GM18505 (cell line): ENCODE measurements at regions not wholly inside any gene's neighbourhood (a gene's known extent, or its start where the extent isn't known, plus 50 kb on each side); places are given as distances from the start of the nearest gene placed in this dataset.

Source experiments
- ATAC-seq: cut with Tn5 transposase; IDR thresholded peaks from one replicate; pipeline ENCODE4 v1.9.1; 2021; ENCODE audit not compliant: unreplicated experiment
- POLR2A ChIP-seq: IDR thresholded peaks from 4 replicates; pipeline ENCODE4 v1.6.1; 2011; ENCODE audit warnings: borderline replicate concordance; ENCODE audit not compliant: insufficient read depth, insufficient read length; ENCODE audit errors: extremely low read depth

DNA sequence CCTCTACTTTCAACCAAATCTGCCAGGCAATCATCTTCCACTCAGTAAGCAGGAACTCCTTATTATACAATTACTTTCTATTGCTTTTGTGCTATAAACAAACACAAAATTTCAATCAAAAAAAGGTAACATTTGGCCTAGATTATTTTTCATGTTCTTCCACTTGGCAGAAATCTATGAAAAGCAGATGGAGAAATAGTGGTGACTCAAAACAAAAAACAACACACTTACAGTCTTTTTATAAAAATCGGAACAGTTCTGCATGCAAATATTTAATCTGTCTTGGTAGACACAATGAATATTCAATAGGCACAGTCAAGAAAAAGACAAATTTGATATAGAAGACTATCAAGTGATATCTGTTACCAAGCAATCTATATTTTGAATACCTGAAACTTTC, 376.8 kb downstream of the RPS29 start:
- no peak for TF ChIP-seq POLR2A
- ATAC-seq = no peak

DNA sequence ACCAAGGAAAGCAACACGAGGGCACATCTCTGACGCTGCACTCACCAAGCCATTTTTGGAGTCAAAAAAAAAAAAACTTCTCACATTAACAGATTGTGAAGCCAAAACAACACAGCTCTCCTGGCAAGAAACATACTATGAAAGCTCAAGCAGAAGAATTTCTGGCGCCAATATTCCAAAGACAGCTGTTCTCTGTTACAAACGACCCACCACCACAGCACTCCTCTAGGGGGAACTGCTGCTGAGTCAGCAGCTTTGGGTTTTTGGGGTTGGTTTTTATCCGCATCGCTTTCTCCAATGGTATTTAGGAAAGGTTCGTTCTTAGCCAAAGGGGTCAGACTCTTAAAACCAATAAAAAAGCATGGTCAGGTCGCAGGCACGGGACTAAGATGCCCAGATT, 379.4 kb downstream of the RPS29 start:
- ATAC-seq = no peak

DNA sequence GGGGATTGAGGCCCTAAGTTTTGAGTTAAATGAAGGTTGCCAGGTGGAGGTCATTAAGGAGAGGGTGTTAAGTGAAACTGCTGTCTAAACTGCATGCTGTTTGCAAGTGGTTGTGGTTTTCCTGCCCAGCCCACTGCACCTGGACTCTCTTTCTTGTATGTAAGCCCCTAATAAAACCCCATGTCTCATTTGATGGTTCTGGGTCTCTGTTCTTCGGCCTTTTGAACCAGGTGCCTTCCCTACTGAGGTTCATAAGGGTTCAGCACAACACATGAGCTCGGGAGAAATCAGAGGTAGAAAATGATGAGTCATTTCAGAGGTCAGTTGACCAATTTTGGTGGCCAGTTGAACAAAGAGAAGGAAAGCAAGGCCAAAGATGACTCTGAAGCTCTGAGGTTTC, 382.5 kb downstream of the RPS29 start:
- no peak for ATAC-seq
- no peak for TF ChIP-seq POLR2A

More for the DNA sequence above, 379.4 kb downstream of the RPS29 start:
- no peak for TF ChIP-seq POLR2A

DNA sequence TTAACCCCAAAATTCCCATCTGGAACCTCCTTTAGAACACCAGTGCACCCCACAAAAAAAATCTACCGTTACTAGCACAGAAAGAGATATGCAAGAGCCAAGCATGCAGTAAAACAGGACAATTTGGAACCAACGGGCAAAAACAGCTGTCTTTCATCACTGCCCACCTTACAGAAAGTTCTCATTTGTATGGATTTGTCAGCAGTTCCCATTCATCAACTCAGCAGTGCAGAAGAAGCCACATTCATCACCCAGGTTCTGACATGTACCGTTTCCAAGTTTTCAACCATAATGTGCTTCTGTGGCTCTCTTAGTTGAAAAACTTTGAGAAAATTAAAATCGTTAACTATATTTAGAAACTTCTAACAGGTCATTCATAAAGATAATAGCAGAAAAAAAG, 387.0 kb downstream of the RPS29 start:
- ATAC-seq = no peak
- TF ChIP-seq POLR2A = no peak

DNA sequence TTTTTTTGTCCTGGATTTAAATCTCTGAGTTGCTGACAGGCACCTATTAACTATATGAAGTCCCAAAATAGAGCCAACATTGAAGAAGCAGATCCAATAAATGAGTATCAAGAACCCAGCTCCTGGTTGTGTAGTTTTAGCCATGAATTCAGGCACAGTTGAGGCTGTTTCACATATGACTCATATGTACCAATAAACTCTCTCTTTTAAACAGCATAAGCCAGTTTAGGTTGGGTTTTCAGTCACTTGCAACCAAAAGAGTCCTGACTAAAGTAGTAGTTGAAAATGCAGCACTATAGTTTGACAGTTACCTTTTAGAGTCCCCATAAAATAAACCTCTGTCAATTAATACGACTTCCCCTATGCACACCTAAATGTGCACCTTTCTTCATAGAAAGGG, 389.9 kb downstream of the RPS29 start:
- no peak for TF ChIP-seq POLR2A
- ATAC-seq = no peak

DNA sequence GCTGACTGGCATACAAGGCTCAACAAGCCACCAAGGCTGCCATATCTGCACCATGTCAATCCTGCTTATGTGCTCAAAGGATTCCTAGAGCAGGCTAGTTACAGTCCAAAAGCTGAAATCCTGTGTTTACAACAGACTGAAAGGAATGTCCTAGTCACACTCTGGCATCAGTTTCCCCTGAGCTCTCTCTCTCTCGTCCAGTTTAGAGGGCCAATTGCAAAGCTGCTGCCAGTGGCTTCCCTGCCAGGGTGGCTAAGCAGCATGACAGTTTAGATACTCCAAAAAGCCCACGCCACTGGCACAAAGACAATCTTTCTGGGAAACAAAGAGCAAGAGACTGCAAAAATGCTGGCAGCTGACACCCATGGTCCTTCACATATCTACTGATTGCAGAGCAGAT, 392.1 kb downstream of the RPS29 start:
- TF ChIP-seq POLR2A = no peak
- ATAC-seq = no peak

DNA sequence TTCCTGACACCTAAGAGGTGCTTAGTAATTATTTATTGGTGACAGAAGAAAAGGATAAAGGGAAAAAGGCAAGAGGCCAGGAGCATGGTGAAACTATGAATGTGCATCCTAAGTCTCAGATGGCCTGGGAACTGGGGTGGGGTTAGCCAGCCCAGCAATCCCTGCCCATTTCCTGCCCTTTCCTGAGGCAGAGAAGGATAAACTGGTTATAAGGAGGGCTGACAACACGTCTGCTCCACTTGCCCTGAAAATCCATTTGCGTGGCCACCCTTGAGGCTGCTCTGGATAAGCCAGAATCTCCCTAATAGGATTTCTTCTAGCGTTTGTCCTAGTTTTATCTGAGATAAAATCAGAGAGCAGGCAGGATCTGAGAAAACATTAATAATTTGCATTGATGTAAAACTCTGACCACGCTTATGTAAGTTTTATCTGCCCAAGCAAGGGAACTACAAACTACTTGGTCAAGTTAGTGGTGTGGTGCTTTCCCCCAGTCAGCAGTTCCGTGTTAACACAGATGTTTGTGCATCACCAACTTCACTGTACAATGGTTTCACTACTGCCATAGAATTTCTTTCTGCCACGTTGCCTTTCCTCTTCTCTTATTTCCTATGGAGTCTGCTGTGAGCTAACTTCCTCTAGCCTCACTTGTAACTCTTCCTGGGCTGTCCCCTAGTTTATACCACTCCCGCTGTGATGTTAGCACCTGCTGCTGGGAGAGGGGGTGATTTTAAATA, 392.7 kb downstream of the RPS29 start:
- peak; percentile 97 for ATAC-seq
- TF ChIP-seq POLR2A = no peak

DNA sequence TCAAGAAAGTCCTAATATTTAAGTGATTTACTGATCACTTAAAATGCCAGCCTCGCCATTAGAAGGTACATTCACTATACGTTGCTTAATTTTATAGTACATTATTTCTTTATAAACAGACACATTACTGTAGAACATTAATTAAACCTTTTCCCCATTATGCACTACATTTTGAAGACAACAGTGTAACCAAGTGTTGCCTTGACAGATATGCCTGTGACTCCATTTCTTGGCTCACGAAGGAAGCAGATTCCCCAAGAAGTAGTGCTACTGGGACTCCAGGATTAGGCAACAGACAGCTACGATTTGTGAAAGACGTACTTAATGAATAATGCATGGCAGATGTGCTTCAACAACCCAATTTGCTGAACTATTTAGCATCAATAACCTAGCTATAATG, 394.8 kb downstream of the RPS29 start:
- no peak for TF ChIP-seq POLR2A
- ATAC-seq = no peak

DNA sequence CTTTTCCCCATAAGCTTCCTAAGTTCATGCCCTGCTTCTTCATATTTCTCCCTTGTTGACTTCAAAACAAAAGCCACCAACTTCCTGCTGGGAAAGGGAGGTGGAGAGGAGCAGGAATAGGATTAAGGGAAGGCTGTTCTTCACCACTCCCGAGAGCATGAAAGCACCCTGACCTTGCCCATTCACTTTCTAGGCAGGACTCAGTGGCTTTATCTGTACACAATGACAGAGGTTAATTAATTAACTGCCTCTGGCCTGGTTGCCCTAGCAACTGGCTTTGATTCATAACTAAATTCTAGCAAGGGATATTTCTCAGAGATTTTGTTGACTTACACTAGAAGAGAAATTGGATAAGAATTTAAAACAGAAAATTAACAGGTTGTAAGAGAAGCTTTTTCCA, 396.8 kb downstream of the RPS29 start:
- no peak for ATAC-seq
- TF ChIP-seq POLR2A = no peak

DNA sequence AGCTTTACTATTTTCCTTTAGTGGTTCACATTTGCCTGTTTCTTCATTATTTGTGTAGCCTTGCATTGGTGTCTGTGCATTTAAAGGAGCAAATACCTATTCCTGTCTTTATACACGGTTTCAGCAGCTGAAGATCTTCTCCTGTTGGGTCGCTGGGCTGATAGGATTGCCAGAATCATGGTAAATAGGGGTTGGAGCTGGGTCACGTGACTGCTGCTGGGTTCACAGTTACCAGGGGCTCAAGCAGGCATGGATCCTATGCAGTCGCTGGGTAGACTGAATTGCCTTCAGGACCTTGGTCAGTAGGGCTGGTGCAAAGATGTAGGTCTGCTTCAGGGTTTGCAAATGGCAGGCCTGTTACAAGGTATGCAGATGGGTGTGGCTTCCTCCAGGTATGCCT, 398.4 kb downstream of the RPS29 start:
- no peak for ATAC-seq
- no peak for TF ChIP-seq POLR2A

DNA sequence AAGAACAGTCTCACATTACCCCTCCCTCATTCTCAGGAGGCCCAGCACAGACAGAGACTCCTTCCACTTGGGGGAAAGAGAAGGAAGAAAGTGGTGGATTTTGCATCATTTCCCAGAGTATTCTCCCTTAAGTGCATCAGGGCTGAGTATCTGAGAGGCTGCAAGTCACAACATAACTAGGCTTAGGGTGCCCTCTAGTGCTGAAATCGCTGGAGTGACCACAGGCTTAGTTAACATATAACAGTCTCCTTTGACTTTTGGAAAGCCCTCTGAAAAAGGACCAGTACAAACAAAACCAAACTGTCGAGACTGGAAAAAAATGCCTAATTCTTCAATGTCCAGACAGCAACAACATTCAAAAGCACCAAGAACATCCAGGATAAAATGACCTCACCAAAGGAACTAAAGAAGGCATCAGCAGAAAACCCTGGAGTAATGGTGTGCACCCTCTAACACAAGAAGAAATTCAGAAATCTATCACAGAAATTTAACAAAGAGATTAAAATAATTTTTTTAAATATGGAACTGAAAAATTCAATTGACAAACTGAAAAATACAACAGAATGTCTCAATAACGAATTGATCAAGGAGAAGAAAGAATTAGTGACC, 412.3 kb downstream of the RPS29 start:
- ATAC-seq = peak; percentile 97
- no peak for TF ChIP-seq POLR2A

DNA sequence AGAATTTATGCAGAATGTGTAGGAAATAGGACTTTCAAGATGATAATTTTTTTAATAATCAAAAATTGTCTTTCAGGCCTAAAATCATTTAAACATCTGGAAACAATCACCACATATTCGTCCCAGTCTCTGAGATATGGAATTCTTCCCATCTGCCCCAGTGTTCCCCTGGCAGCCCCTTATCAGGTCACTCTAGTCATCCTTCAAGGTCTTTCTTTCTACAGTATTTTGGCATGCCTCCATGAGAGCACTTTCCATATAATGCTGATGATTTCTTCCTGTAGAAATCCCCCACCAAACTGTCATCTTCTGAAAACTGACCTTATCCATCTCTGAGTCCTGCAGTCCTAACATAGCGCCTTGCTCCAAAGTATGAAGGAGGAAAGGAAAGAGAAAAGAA, 422.1 kb downstream of the RPS29 start:
- TF ChIP-seq POLR2A = no peak
- ATAC-seq = no peak

DNA sequence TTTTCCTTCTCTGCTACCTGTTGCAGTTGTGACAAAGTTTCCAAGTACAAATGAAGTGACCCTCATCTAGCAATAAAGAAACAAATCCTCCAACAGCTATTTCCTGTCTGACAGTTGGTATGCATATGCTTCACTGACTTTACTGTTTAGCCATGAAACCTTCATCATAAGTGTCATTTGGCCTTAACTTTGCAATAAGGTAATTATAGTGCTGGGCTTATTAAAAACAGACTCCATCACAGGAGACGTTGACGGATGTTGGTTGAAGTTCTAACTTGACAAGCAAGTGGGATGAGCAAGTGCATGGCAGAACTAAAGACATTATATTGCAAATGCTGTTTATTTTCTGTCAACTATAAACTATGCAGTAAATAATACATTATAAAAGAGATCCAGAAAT, 425.2 kb downstream of the RPS29 start:
- TF ChIP-seq POLR2A = no peak
- ATAC-seq = no peak

DNA sequence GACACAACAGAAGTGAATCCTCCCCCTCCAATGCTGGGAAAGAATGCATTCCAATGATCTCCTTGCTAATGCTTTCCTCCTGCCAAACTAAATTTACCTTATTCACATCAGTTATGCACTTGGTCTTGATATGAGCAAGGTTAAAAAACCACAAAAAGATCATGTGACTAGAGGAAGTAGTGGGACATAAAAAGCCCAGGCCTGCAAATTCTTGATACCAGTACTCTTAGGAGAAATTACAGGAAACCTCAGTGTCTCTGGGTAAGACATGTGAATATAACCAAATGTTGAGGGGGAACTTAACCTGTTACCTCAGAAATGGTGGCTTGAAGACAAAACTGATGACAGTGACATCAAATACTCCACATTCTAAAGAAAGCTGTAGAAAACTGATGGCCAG, 427.1 kb downstream of the RPS29 start:
- ATAC-seq = no peak
- no peak for TF ChIP-seq POLR2A
